PC-9 (cell line): ENCODE measurements at regions not wholly inside any gene's neighbourhood (a gene's known extent, or its start where the extent isn't known, plus 50 kb on each side); places are given as distances from the start of the nearest gene placed in this dataset.

Experiments used
- BruUV-seq: library from RNA; stranded (reverse); fragments of 400-500 nt; replicated peaks from 2 replicates; lab custom pipeline; 2021; lab: Mats Ljungman, UMichigan
- CTCF ChIA-PET: fragments of 300-600 bp; sonication (Branson Sonifier 250); formaldehyde crosslinking; loops from one replicate; lab custom pipeline; 2022; ENCODE audit warnings: antibody characterized with exemption; lab: Charles Lee
- POLR2A ChIA-PET: fragments of 300-600 bp; sonication (Branson Sonifier 250); formaldehyde crosslinking; loops from one replicate; lab custom pipeline; 2022; ENCODE audit warnings: antibody characterized with exemption; ENCODE audit not compliant: unreplicated experiment; lab: Charles Lee
- DNase-seq, 2 experiments: peaks; one replicate each; pipeline versions ENCODE4 v3.0.0 to v3.0.0-alpha.2; 2015 to 2022; ENCODE audit warnings: mixed read lengths in 1 of 2
- H2AFZ ChIP-seq: fragments of 200-600 bp; sonication (generic); 2 replicates; pipeline ENCODE4 v1.8.1; 2017; ENCODE audit warnings: antibody characterized with exemption
- H3F3A ChIP-seq: fragments of 200-600 bp; sonication (generic); 2 replicates; pipeline ENCODE4 v1.8.1; 2017; ENCODE audit warnings: antibody characterized with exemption, mild to moderate bottlenecking, low read depth; ENCODE audit not compliant: insufficient read depth
- H3K27ac ChIP-seq: fragments of 200-600 bp; sonication (generic); 2 replicates; pipeline ENCODE4 v1.6.1; 2016; ENCODE audit warnings: mixed run types
- H3K27me3 ChIP-seq: fragments of 200-600 bp; sonication (generic); 2 replicates; pipeline ENCODE4 v1.6.1; 2016; ENCODE audit warnings: low read depth, mixed run types; ENCODE audit not compliant: insufficient read depth
- H3K36me3 ChIP-seq: fragments of 200-600 bp; sonication (generic); 2 replicates; pipeline ENCODE4 v1.6.1; 2016; ENCODE audit warnings: low read depth, mixed run types
- H3K4me1 ChIP-seq: fragments of 200-600 bp; sonication (generic); replicated peaks from 2 replicates; pipeline ENCODE4 v1.6.1; 2016; ENCODE audit warnings: mixed run types; ENCODE audit not compliant: insufficient read depth
- H3K4me2 ChIP-seq: fragments of 200-600 bp; sonication (generic); 2 replicates; pipeline ENCODE4 v1.6.1; 2017; ENCODE audit warnings: mixed run types
- H3K4me3 ChIP-seq: fragments of 200-600 bp; sonication (generic); 2 replicates; pipeline ENCODE4 v1.6.1; 2016; ENCODE audit warnings: mixed run types
- H3K79me2 ChIP-seq: fragments of 200-600 bp; sonication (generic); 2 replicates; pipeline ENCODE4 v1.6.1; 2017; ENCODE audit warnings: low read depth, mixed run types
- H3K9me2 ChIP-seq: fragments of 200-600 bp; sonication (generic); 2 replicates; pipeline ENCODE4 v1.8.1; 2017; ENCODE audit warnings: mild to moderate bottlenecking; ENCODE audit not compliant: insufficient read depth
- H3K9me3 ChIP-seq: fragments of 200-600 bp; sonication (generic); 2 replicates; pipeline ENCODE4 v1.8.1; 2016; ENCODE audit warnings: low read depth; ENCODE audit not compliant: insufficient read depth
- H4K20me1 ChIP-seq: fragments of 200-600 bp; sonication (generic); 2 replicates; pipeline ENCODE4 v1.8.1; 2017; ENCODE audit not compliant: insufficient read depth
- CTCF ChIP-seq: fragments of 200-600 bp; sonication (generic); conservative IDR thresholded peaks from 2 replicates; pipeline ENCODE4 v1.6.1; 2017; ENCODE audit warnings: mixed run types, antibody characterized with exemption, mild to moderate bottlenecking, moderate library complexity
- EZH2 ChIP-seq: fragments of 200-600 bp; sonication (generic); IDR thresholded peaks from 2 replicates; pipeline ENCODE4 v1.8.0; 2017; ENCODE audit warnings: antibody characterized with exemption, low read depth
- intact Hi-C: fragments of 100-400 bp; cut with micrococcal nuclease; formaldehyde crosslinking; loops from one replicate; pipeline ENCODE4 v1.10.0; 2022; ENCODE audit not compliant: unreplicated experiment

- Histone ChIP-seq H3K27me3 (peaks cover 54% of the 10 kb centered on the region), H3K79me2 (no peaks in the 10 kb centered on the region), H3K36me3 (no peaks in the 10 kb centered on the region), H3K9me3 (peaks cover 8% of the 10 kb centered on the region; the same call in 1 of the 2 replicates), H3K9me2 (no peaks in the 10 kb centered on the region), H3K4me3 (no peak overlapping the region), H3K4me1 (no peaks in the 10 kb centered on the region), H3K4me2 (no peak overlapping the region), H3K27ac (no peak overlapping the region), H3F3A (no peaks in the 10 kb centered on the region), H4K20me1 (no peaks in the 10 kb centered on the region), H2AFZ (no peak overlapping the region)
- DNase-seq: no peak
- no peak for TF ChIP-seq CTCF
- no peak for TF ChIP-seq EZH2
- CTCF ChIA-PET: no interaction called here
- no TSS peak for BruUV-seq
- intact Hi-C loops: no loop called here
- POLR2A ChIA-PET: no interaction called here
Measured at GRCh38 chr2:238549866-238550265, 123.1 kb downstream of the ASB1 start.

GRCh38 chr2:238551091-238551490 lies 124.4 kb downstream of the ASB1 start:
- no peaks in the 10 kb centered on the region for H4K20me1 ChIP-seq
- peaks cover 56% of the 10 kb centered on the region for H3K27me3 ChIP-seq
- no peaks in the 10 kb centered on the region for H3K79me2 ChIP-seq
- no peak overlapping the region for H3K27ac ChIP-seq
- POLR2A ChIA-PET: no interaction called here
- no peak overlapping the region for H2AFZ ChIP-seq
- no TSS peak for BruUV-seq
- no peak overlapping the region for H3K4me2 ChIP-seq
- TF ChIP-seq CTCF (no peak), EZH2 (no peak)
- no peaks in the 10 kb centered on the region for H3K4me1 ChIP-seq
- peaks cover 8% of the 10 kb centered on the region; the same call in 1 of the 2 replicates for H3K9me3 ChIP-seq
- intact Hi-C loops: no loop called here
- H3F3A ChIP-seq: no peaks in the 10 kb centered on the region
- no peaks in the 10 kb centered on the region for H3K36me3 ChIP-seq
- H3K9me2 ChIP-seq: no peaks in the 10 kb centered on the region
- no peak overlapping the region for H3K4me3 ChIP-seq
- DNase-seq: no peak
- CTCF ChIA-PET: no interaction called here

GRCh38 chr2:238552226-238552625 lies 125.5 kb downstream of the ASB1 start:
- H3F3A ChIP-seq: no peaks in the 10 kb centered on the region
- H3K27me3 ChIP-seq: peaks cover 60% of the 10 kb centered on the region
- no peaks in the 10 kb centered on the region for H3K36me3 ChIP-seq
- ChIA-PET POLR2A (no interaction called here), CTCF (no interaction called here)
- BruUV-seq: no TSS peak
- no peak overlapping the region for H2AFZ ChIP-seq
- TF ChIP-seq CTCF: no peak
- no peaks in the 10 kb centered on the region for H3K9me2 ChIP-seq
- H3K27ac ChIP-seq: no peak overlapping the region
- no peaks in the 10 kb centered on the region for H4K20me1 ChIP-seq
- no peaks in the 10 kb centered on the region for H3K79me2 ChIP-seq
- no peak for DNase-seq
- peaks cover 8% of the 10 kb centered on the region; the same call in 1 of the 2 replicates for H3K9me3 ChIP-seq
- H3K4me2 ChIP-seq: no peak overlapping the region
- intact Hi-C loops: no loop called here
- no peak overlapping the region for H3K4me3 ChIP-seq
- no peaks in the 10 kb centered on the region for H3K4me1 ChIP-seq
